ENCODE measurements at regions not wholly inside any gene's neighbourhood (a gene's known extent, or its start where the extent isn't known, plus 50 kb on each side); places are given as distances from the start of the nearest gene placed in this dataset.

- no peaks in the 10 kb centered on the region for H3K9me3 ChIP-seq
- peaks cover 0 to 14% (median 0%) of the 10 kb centered on the region in 12 donors for H3K4me1 ChIP-seq
- no peak for TF ChIP-seq POLR2A (IDR thresholded peaks at IDR 0.05)
- TF ChIP-seq CTCF (IDR thresholded peaks at IDR 0.05): no peak
- no peaks in the 10 kb centered on the region for H3K36me3 ChIP-seq
- intact Hi-C loops (cut with DNase I): no loop called here
- DNase-seq: no peak
- ATAC-seq: no peak
- no peak overlapping the region for H3K27ac ChIP-seq
- 84 to 86% (median 86%) methylated on average over 5 to 6 of the region's 6 CpGs for WGBS, 4 donors
- H3K27me3 ChIP-seq: no peaks in the 10 kb centered on the region
- no peak overlapping the region for H3K4me3 ChIP-seq
Measured at GRCh38 chr5:77874691-77875090, 98.6 kb upstream of the TBCA start.

- Histone ChIP-seq H3K9me3 (no peaks in the 10 kb centered on the region), H3K36me3 (no peaks in the 10 kb centered on the region), H3K4me3 (no peak overlapping the region), H3K27ac (no peak overlapping the region), H3K27me3 (no peaks in the 10 kb centered on the region), H3K4me1 (peaks cover 0 to 14% (median 0%) of the 10 kb centered on the region in 12 donors)
- ATAC-seq: no peak
- no peak for TF ChIP-seq POLR2A (IDR thresholded peaks at IDR 0.05)
- TF ChIP-seq CTCF (IDR thresholded peaks at IDR 0.05): no peak
- intact Hi-C loops (cut with DNase I): no loop called here
- no peak for DNase-seq
Measured at GRCh38 chr5:77873239-77873638, 97.1 kb upstream of the TBCA start.

GRCh38 chr5:77871946-77872345 lies 95.8 kb upstream of the TBCA start:
- Histone ChIP-seq H3K9me3 (no peaks in the 10 kb centered on the region), H3K27me3 (no peaks in the 10 kb centered on the region), H3K4me3 (no peak overlapping the region), H3K4me1 (peaks cover 0 to 8% (median 0%) of the 10 kb centered on the region in 12 donors), H3K36me3 (no peaks in the 10 kb centered on the region), H3K27ac (no peak overlapping the region)
- ATAC-seq: no peak
- TF ChIP-seq CTCF (IDR thresholded peaks at IDR 0.05) (no peak), POLR2A (IDR thresholded peaks at IDR 0.05) (no peak)
- no peak for DNase-seq
- WGBS, 4 donors: 48 to 78% (median 69%) methylated on average over 4 of the region's 4 CpGs
- intact Hi-C loops (cut with DNase I): no loop called here

GRCh38 chr5:77871016-77871415 lies 94.9 kb upstream of the TBCA start:
- DNase-seq (no peak), ATAC-seq (no peak)
- TF ChIP-seq POLR2A (IDR thresholded peaks at IDR 0.05): no peak
- no peak for TF ChIP-seq CTCF (IDR thresholded peaks at IDR 0.05)
- H3K9me3 ChIP-seq: no peaks in the 10 kb centered on the region
- H3K4me1 ChIP-seq: no peaks in the 10 kb centered on the region
- no peak overlapping the region for H3K4me3 ChIP-seq
- WGBS, 4 donors: 90 to 96% (median 91%) methylated on average over 6 of the region's 6 CpGs
- no peak overlapping the region for H3K27ac ChIP-seq
- no peaks in the 10 kb centered on the region for H3K27me3 ChIP-seq
- intact Hi-C loops (cut with DNase I): no loop called here
- H3K36me3 ChIP-seq: no peaks in the 10 kb centered on the region

All from heart left ventricle (tissue), 16 donors.